ENCODE measurements at regions not wholly inside any gene's neighbourhood (a gene's known extent, or its start where the extent isn't known, plus 50 kb on each side); places are given as distances from the start of the nearest gene placed in this dataset.

GRCh38 chr1:4016351-4017130 lies 116.5 kb upstream of the C1orf174 start:
- DNase-seq (ENCODE audit: low spot score), result no peak

GRCh38 chr1:4017636-4018365 lies 117.7 kb upstream of the C1orf174 start:
- no peak for DNase-seq (ENCODE audit: low spot score)

GRCh38 chr1:4018466-4019146 lies 118.5 kb upstream of the C1orf174 start:
- no peak for DNase-seq (ENCODE audit: low spot score)

GRCh38 chr1:4019147-4019521 lies 119.1 kb upstream of the C1orf174 start:
- DNase-seq (ENCODE audit: low spot score), result no peak

GRCh38 chr1:4019606-4020331 lies 119.7 kb upstream of the C1orf174 start:
- no peak for DNase-seq (ENCODE audit: low spot score)

- DNase-seq (ENCODE audit: low spot score), result no peak
These were observed 120.4 kb upstream of the C1orf174 start for GRCh38 chr1:4020449-4020848.

GRCh38 chr1:4021136-4021973 lies 121.3 kb upstream of the C1orf174 start:
- no peak for DNase-seq (ENCODE audit: low spot score)

- DNase-seq (ENCODE audit: low spot score), result no peak
These were observed 121.8 kb upstream of the C1orf174 start for GRCh38 chr1:4021974-4022268.

GRCh38 chr1:4022715-4023114 lies 122.6 kb upstream of the C1orf174 start:
- DNase-seq (ENCODE audit: low spot score), result no peak

- DNase-seq (ENCODE audit: low spot score), result no peak
These were observed 123.6 kb upstream of the C1orf174 start for GRCh38 chr1:4023678-4024077.

- DNase-seq (ENCODE audit: low spot score), result no peak
These were observed 124.7 kb upstream of the C1orf174 start for GRCh38 chr1:4024811-4025210.

- no peak for DNase-seq (ENCODE audit: low spot score)
These were observed 125.7 kb upstream of the C1orf174 start for GRCh38 chr1:4025752-4026151.

GRCh38 chr1:4027008-4027407 lies 126.9 kb upstream of the C1orf174 start:
- DNase-seq (ENCODE audit: low spot score), result no peak

- no peak for DNase-seq (ENCODE audit: low spot score)
These were observed 127.5 kb upstream of the C1orf174 start for GRCh38 chr1:4027492-4028138.

GRCh38 chr1:4028139-4028501 lies 128.0 kb upstream of the C1orf174 start:
- no peak for DNase-seq (ENCODE audit: low spot score)

GRCh38 chr1:4029376-4029775 lies 129.3 kb upstream of the C1orf174 start:
- no peak for DNase-seq (ENCODE audit: low spot score)

- DNase-seq (ENCODE audit: low spot score), result no peak
These were observed 132.5 kb upstream of the C1orf174 start for GRCh38 chr1:4032571-4032970.

- no peak for DNase-seq (ENCODE audit: low spot score)
These were observed 133.1 kb upstream of the C1orf174 start for GRCh38 chr1:4033129-4033676.

- no peak for DNase-seq (ENCODE audit: low spot score)
These were observed 133.6 kb upstream of the C1orf174 start for GRCh38 chr1:4033713-4034112.

GRCh38 chr1:4034318-4034887 lies 134.3 kb upstream of the C1orf174 start:
- no peak for DNase-seq (ENCODE audit: low spot score)

- DNase-seq (ENCODE audit: low spot score), result no peak
These were observed 144.9 kb upstream of the C1orf174 start for GRCh38 chr1:4044967-4045366.

Measured in HuH-7.5 (cell line).